ENCODE measurements at regions not wholly inside any gene's neighbourhood (a gene's known extent, or its start where the extent isn't known, plus 50 kb on each side); places are given as distances from the start of the nearest gene placed in this dataset.

GRCh38 chr7:153496257-153496656 lies 555.9 kb upstream of the DPP6 start:
- Histone ChIP-seq H2BK15ac (ENCODE audit: low read depth, low read length) (no peak overlapping the region), H4K5ac (ENCODE audit: low read depth, low read length) (no peak overlapping the region), H4K8ac (ENCODE audit: low read depth in 2 of 2, low read length in 2 of 2) (no peak overlapping the region), H3K9me1 (ENCODE audit: insufficient read depth, low read length) (no peaks in the 10 kb centered on the region), H3K23ac (ENCODE audit: low read depth, low read length) (no peak overlapping the region), H3K14ac (replicated peaks; ENCODE audit: low read depth, low read length) (no peak overlapping the region), H3K4me3 (ENCODE audit: insufficient read depth, low read depth, low read length) (no peak overlapping the region), H3K4me1 (ENCODE audit: control insufficient read depth, insufficient read depth, low read length) (no peaks in the 10 kb centered on the region), H2BK5ac (ENCODE audit: low read depth, low read length, poor library complexity, severe bottlenecking) (no peak overlapping the region), H4K91ac (ENCODE audit: insufficient read depth, low read depth, low read length) (no peak overlapping the region), H3K4ac (ENCODE audit: low read depth, low read length) (no peak overlapping the region), H2AFZ (replicated peaks; ENCODE audit: low read length, poor library complexity) (no peak overlapping the region), H3K4me2 (ENCODE audit: low read depth, low read length) (no peak overlapping the region), H3K36me3 (ENCODE audit: control insufficient read depth, insufficient read depth, low read length) (no peaks in the 10 kb centered on the region), H3K18ac (ENCODE audit: low read depth, low read length) (no peak overlapping the region), H3K9ac (ENCODE audit: low read depth, low read length) (no peak overlapping the region), H4K20me1 (ENCODE audit: insufficient read depth, low read length) (no peaks in the 10 kb centered on the region), H2BK20ac (ENCODE audit: low read depth, low read length) (no peak overlapping the region), H3K9me3 (ENCODE audit: control insufficient read depth, insufficient read depth, low read length) (peaks cover 10% of the 10 kb centered on the region), H2AK5ac (ENCODE audit: low read depth, low read length) (no peak overlapping the region), H3K56ac (ENCODE audit: extremely low read depth, insufficient read depth, low read length) (no peak overlapping the region), H3K27me3 (ENCODE audit: control insufficient read depth, insufficient read depth, low read length) (no peaks in the 10 kb centered on the region), H3K27ac (ENCODE audit: insufficient read depth, low read length) (no peak overlapping the region), H2BK120ac (ENCODE audit: low read depth, low read length) (no peak overlapping the region), H3K79me1 (ENCODE audit: low read depth in 1 of 2, low read length in 2 of 2) (no peaks in the 10 kb centered on the region), H2AK9ac (replicated peaks; ENCODE audit: low read depth, low read length, poor library complexity) (no peak overlapping the region)
- intact Hi-C loops (cut with micrococcal nuclease) (no loop called here), dilution Hi-C loops (cut with HindIII; ENCODE audit: low sequenced_read_pairs, unreplicated experiment) (no loop called here), in situ Hi-C loops (cut with MboI; ENCODE audit: low sequenced_read_pairs) (no loop called here)
- WGBS, 2 experiments (ENCODE audit: extremely low coverage in 2 of 2, insufficient read length in 1 of 2): no CpG with 5 or more reads among the region's 2 CpGs
- CTCF ChIA-PET: no interaction called here
- no peak for ATAC-seq (ENCODE audit: low read depth)
- POLR2A ChIA-PET (ENCODE audit: unreplicated experiment): no interaction called here
- DNase-seq: no peak
- TF ChIP-seq ELK1 (IDR thresholded peaks at IDR 0.05; ENCODE audit: borderline replicate concordance, low read depth, low read length) (no peak), MAZ (IDR thresholded peaks at IDR 0.05; ENCODE audit: borderline replicate concordance, low read depth, low read length) (no peak), MAFK (IDR thresholded peaks at IDR 0.05; ENCODE audit: low read depth, low read length) (no peak), USF2 (IDR thresholded peaks at IDR 0.05; ENCODE audit: low read depth, low read length) (no peak), MXI1 (IDR thresholded peaks at IDR 0.05; ENCODE audit: borderline replicate concordance, low read depth, low read length) (no peak), POLR2A (IDR thresholded peaks at IDR 0.05; ENCODE audit: low read depth, low read length) (no peak), CHD1 (IDR thresholded peaks at IDR 0.05; ENCODE audit: low read depth, low read length) (no peak), RAD21 (IDR thresholded peaks at IDR 0.05; ENCODE audit: low read length) (no peak), CEBPB (IDR thresholded peaks at IDR 0.05; ENCODE audit: low read depth, low read length) (no peak), RFX5 (IDR thresholded peaks at IDR 0.05; ENCODE audit: low read depth, low read length) (no peak), FOS (IDR thresholded peaks at IDR 0.05; ENCODE audit: low read depth, low read length) (no peak), BHLHE40 (IDR thresholded peaks at IDR 0.05; ENCODE audit: low read depth, low read length) (no peak), SMC3 (IDR thresholded peaks at IDR 0.05; ENCODE audit: low read depth, low read length) (no peak), CTCF (conservative IDR thresholded peaks at IDR 0.05; ENCODE audit: low read depth, low read length) (no peak), RCOR1 (IDR thresholded peaks at IDR 0.05; ENCODE audit: insufficient replicate concordance, low read length) (no peak), NFE2L2 (IDR thresholded peaks at IDR 0.05; ENCODE audit: low read depth, low read length) (no peak)
- BruUV-seq (replicated peaks): no TSS peak
